A549 (cell line): ENCODE measurements at regions not wholly inside any gene's neighbourhood (a gene's known extent, or its start where the extent isn't known, plus 50 kb on each side); places are given as distances from the start of the nearest gene placed in this dataset.

Experiments used
- ATAC-seq, 2 experiments: fragments of 200-7000 bp in 1 of 2; fragments of >200 bp in 1 of 2; cut with Nextera tagmentation in 1 of 2; cut with Tn5 transposase in 1 of 2; 3 replicates each; pipeline versions ENCODE4 v1.8.0 to v1.9.1; 2018 to 2020; ENCODE audit warnings: mild to moderate bottlenecking in 1 of 2, moderate library complexity in 1 of 2
- CTCF ChIA-PET: fragments of 300-600 bp; sonication (Branson Sonifier 250); formaldehyde crosslinking; extraction: SDS; loops from one replicate; lab custom pipeline; 2021; ENCODE audit warnings: antibody characterized with exemption, inconsistent platforms; lab: Yijun Ruan, JAX
- POLR2A ChIA-PET: fragments of 350-600 bp; formaldehyde crosslinking; extraction: SDS; loops from one replicate; lab custom pipeline; 2021; ENCODE audit warnings: antibody characterized with exemption, inconsistent platforms; lab: Yijun Ruan, JAX
- DNase-seq, 2 experiments: peaks; one replicate each; pipeline versions ENCODE4 v3.0.0 to v3.0.0-alpha.2; 2011 to 2016; ENCODE audit warnings: low read depth in 1 of 2, low spot score in 1 of 2
- FAIRE-seq: peaks from 2 replicates; lab custom pipeline; 2011; peaks lifted over from hg19 to GRCh38; lab: Jason Lieb, UNC
- H3K27ac ChIP-seq, 2 experiments: fragments of >200 bp; sonication (Bioruptor Twin); formaldehyde crosslinking; 3 replicates each; pipeline ENCODE4 v1.5.1; 2016 to 2017
- H3K4me1 ChIP-seq: fragments of >200 bp; sonication (Bioruptor Twin); formaldehyde crosslinking; 3 replicates; pipeline ENCODE4 v1.6.1; 2016
- H3K4me2 ChIP-seq: fragments of >200 bp; sonication (Bioruptor Twin); formaldehyde crosslinking; 3 replicates; pipeline ENCODE4 v1.6.1; 2016
- H3K4me3 ChIP-seq: fragments of >200 bp; sonication (Bioruptor Twin); formaldehyde crosslinking; 3 replicates; pipeline ENCODE4 v1.5.1; 2016
- H3K9me3 ChIP-seq: fragments of >200 bp; sonication (Bioruptor Twin); formaldehyde crosslinking; 3 replicates; pipeline ENCODE4 v1.6.1; 2016
- ATOH8 ChIP-seq: fragments of 250-450 bp; sonication (Bioruptor Pico); IDR thresholded peaks from 2 replicates; pipeline ENCODE4 v1.5.0; 2020; ENCODE audit warnings: low read depth, mild to moderate bottlenecking, moderate library complexity
- BHLHE40 ChIP-seq: IDR thresholded peaks from 2 replicates; pipeline ENCODE4 v1.6.1; 2012; ENCODE audit warnings: low read depth, low read length, inconsistent platforms
- CEBPB ChIP-seq, 2 experiments: fragments of >200 bp in 1 of 2; sonication (Bioruptor Twin) in 1 of 2; formaldehyde crosslinking in 1 of 2; IDR thresholded peaks; 2 replicates each; pipeline ENCODE4 v1.6.1; 2012 to 2016
- CHD2 ChIP-seq: fragments of 150-350 bp; IDR thresholded peaks from 2 replicates; pipeline ENCODE4 v1.6.1; 2014; ENCODE audit warnings: low read length; ENCODE audit not compliant: partially characterized antibody
- EHF ChIP-seq: fragments of 250-450 bp; sonication (Bioruptor Pico); IDR thresholded peaks from 2 replicates; pipeline ENCODE4 v1.5.0; 2020; ENCODE audit warnings: mild to moderate bottlenecking
- EP300 ChIP-seq, 2 experiments: fragments of >200 bp; sonication (Bioruptor Twin); formaldehyde crosslinking; IDR thresholded peaks; 2 replicates in 1 of 2; 3 replicates in 1 of 2; pipeline ENCODE4 v1.6.1; 2016 to 2017
- FOXS1 ChIP-seq: fragments of 250-450 bp; sonication (Bioruptor Pico); IDR thresholded peaks from 2 replicates; pipeline ENCODE4 v1.5.0; 2020; ENCODE audit warnings: mild to moderate bottlenecking, moderate library complexity
- GATA3 ChIP-seq: IDR thresholded peaks from 2 replicates; pipeline ENCODE4 v1.6.1; 2012; ENCODE audit warnings: borderline replicate concordance
- HEYL ChIP-seq: fragments of 250-450 bp; sonication (Bioruptor Pico); IDR thresholded peaks from 2 replicates; pipeline ENCODE4 v1.8.0; 2021; ENCODE audit warnings: mild to moderate bottlenecking, moderate library complexity
- HMGXB4 ChIP-seq: fragments of 250-450 bp; sonication (Bioruptor Pico); IDR thresholded peaks from 2 replicates; pipeline ENCODE4 v1.5.0; 2021; ENCODE audit warnings: mild to moderate bottlenecking, moderate library complexity, borderline replicate concordance
- HOXA7 ChIP-seq: fragments of 250-450 bp; sonication (Bioruptor Pico); IDR thresholded peaks from 2 replicates; pipeline ENCODE4 v1.5.0; 2020; ENCODE audit warnings: mild to moderate bottlenecking, moderate library complexity
- HOXB5 ChIP-seq: fragments of 250-450 bp; sonication (Bioruptor Pico); IDR thresholded peaks from 2 replicates; pipeline ENCODE4 v1.5.0; 2020; ENCODE audit warnings: mild to moderate bottlenecking, moderate library complexity
- KDM1A ChIP-seq: fragments of 200-600 bp; sonication (generic); IDR thresholded peaks from 2 replicates; pipeline ENCODE4 v1.6.1; 2016; ENCODE audit warnings: low read depth, mild to moderate bottlenecking
- KDM5A ChIP-seq: fragments of 200-600 bp; sonication (generic); IDR thresholded peaks from 2 replicates; pipeline ENCODE4 v1.6.1; 2016; ENCODE audit warnings: antibody characterized with exemption, mild to moderate bottlenecking
- MAZ ChIP-seq: fragments of 150-350 bp; IDR thresholded peaks from 2 replicates; pipeline ENCODE4 v1.6.1; 2014; ENCODE audit warnings: antibody characterized with exemption, low read depth, low read length, borderline replicate concordance
- NR3C1 ChIP-seq: fragments of >200 bp; sonication (Bioruptor Twin); formaldehyde crosslinking; IDR thresholded peaks from 3 replicates; pipeline ENCODE4 v1.6.1; 2017
- PHF8 ChIP-seq: fragments of 200-600 bp; sonication (generic); IDR thresholded peaks from 2 replicates; pipeline ENCODE4 v1.6.1; 2016; ENCODE audit warnings: low read depth, mild to moderate bottlenecking, antibody characterized with exemption, moderate library complexity, borderline replicate concordance
- POLR2A ChIP-seq: IDR thresholded peaks from 2 replicates; pipeline ENCODE4 v1.6.1; 2012; ENCODE audit warnings: mild to moderate bottlenecking, low read length
- POLR2AphosphoS2 ChIP-seq: conservative IDR thresholded peaks from 2 replicates; pipeline ENCODE4 v1.6.1; 2012; ENCODE audit warnings: low read length, improper control_type of control experiment, inconsistent platforms
- REST ChIP-seq: fragments of 200-600 bp; sonication (generic); IDR thresholded peaks from 2 replicates; pipeline ENCODE4 v1.6.1; 2016; ENCODE audit warnings: antibody characterized with exemption, mild to moderate bottlenecking, moderate library complexity
- RFX5 ChIP-seq: fragments of 450-650 bp; IDR thresholded peaks from 2 replicates; pipeline ENCODE4 v1.7.1; 2014; ENCODE audit warnings: antibody characterized with exemption, mild to moderate bottlenecking, moderate library complexity
- SMC3 ChIP-seq: fragments of >200 bp; sonication (Bioruptor Twin); formaldehyde crosslinking; IDR thresholded peaks from 3 replicates; pipeline ENCODE4 v1.6.1; 2018; ENCODE audit warnings: inconsistent platforms
- SREBF2 ChIP-seq: fragments of 450-650 bp; IDR thresholded peaks from 2 replicates; pipeline ENCODE4 v1.6.1; 2014; ENCODE audit warnings: mild to moderate bottlenecking, moderate library complexity
- TP53 ChIP-seq: fragments of 250-450 bp; sonication (Bioruptor Pico); IDR thresholded peaks from 2 replicates; pipeline ENCODE4 v1.5.0; 2021; ENCODE audit warnings: mild to moderate bottlenecking, moderate library complexity
- USF2 ChIP-seq: fragments of 450-650 bp; IDR thresholded peaks from 2 replicates; pipeline ENCODE4 v1.6.1; 2014; ENCODE audit warnings: antibody characterized with exemption
- ZC3H11A ChIP-seq: fragments of 450-650 bp; IDR thresholded peaks from 2 replicates; pipeline ENCODE4 v1.6.1; 2014; ENCODE audit warnings: antibody characterized with exemption, mild to moderate bottlenecking
- ZFP36 ChIP-seq: fragments of 450-650 bp; IDR thresholded peaks from 2 replicates; pipeline ENCODE4 v1.6.1; 2014; ENCODE audit warnings: borderline replicate concordance; ENCODE audit not compliant: partially characterized antibody
- WGBS: methylation state at CpG from one replicate; pipeline ENCODE4 v1.1.6; 2017; ENCODE audit errors: missing lambda C conversion rate; 5-methylcytosine and 5-hydroxymethylcytosine counted together
- TF ChIP-seq, protein P1 (sequence below): fragments of >200 bp; sonication (Bioruptor Twin); formaldehyde crosslinking; IDR thresholded peaks from 3 replicates; pipeline ENCODE4 v1.5.1; 2016

DNA sequence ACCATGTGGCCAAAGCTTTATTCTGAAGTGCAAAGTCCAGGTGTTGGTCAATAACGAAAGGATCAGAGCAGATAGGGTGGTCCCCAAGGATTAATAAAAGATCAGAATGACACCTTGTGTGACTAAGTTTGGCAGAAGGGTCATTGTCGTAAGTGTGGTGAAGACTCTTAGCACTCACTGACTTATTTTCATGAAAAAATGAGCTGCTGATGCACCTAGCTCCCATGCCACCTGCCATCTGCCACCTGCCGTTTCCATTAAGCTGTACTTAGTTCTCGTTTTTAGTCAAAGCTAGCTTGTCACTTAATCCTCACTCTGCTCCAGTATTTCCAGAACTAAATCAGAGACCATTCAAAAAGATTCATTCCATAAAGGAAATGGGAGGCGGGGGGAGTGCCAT lies 112.6 kb downstream of the SEC16B start:
- ChIA-PET CTCF (no interaction called here), POLR2A (no interaction called here)
- no peak for DNase-seq
- no peak for ATAC-seq
- Histone ChIP-seq H3K4me2 (no peak overlapping the region), H3K9me3 (no peaks in the 10 kb centered on the region), H3K4me3 (no peak overlapping the region), H3K27ac (no peak overlapping the region), H3K4me1 (no peaks in the 10 kb centered on the region)
- TF ChIP-seq HOXA7, result no peak
- no peak for TF ChIP-seq CHD2
- no peak for TF ChIP-seq CEBPB (IDR thresholded peaks at IDR 0.05)
- TF ChIP-seq EHF (CRISPR knock-in tag), result no peak
- TF ChIP-seq ZC3H11A, result no peak
- no peak for TF ChIP-seq EP300 (IDR thresholded peaks at IDR 0.05)
- no peak for TF ChIP-seq SREBF2
- no peak for TF ChIP-seq POLR2A
- no peak for TF ChIP-seq POLR2AphosphoS2
- TF ChIP-seq ZFP36, result no peak
- no peak for TF ChIP-seq TP53
- TF ChIP-seq REST, result no peak
- no peak for TF ChIP-seq NR3C1
- TF ChIP-seq HOXB5 (CRISPR knock-in tag), result no peak
- TF ChIP-seq MAZ, result no peak
- no peak for TF ChIP-seq SMC3
- no peak for FAIRE-seq
- 40% methylated on average over 5 of the region's 5 CpGs for WGBS

DNA sequence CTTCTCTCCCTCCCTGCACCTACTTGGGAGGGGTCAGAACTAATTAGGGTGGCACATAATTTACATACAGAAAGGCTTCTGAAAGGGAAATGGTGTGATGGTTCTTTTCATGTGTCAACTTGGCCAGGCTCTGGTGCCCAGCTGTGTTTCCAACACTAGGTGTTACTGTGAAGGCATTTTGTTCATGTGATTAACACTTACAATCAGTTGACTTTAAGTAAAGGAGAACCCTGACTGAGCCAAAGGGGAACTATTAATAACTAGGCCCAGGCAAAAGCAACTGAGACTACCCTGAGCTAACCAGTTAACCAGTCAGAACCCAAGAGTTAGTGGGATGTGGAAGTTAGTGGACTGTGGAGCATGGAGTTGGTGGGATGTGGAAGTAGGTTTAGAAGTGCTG lies 114.9 kb downstream of the SEC16B start:
- no peak overlapping the region for H3K4me2 ChIP-seq
- POLR2A ChIA-PET, result no interaction called here
- ATAC-seq, result no peak
- no peak overlapping the region for H3K27ac ChIP-seq
- H3K9me3 ChIP-seq, result no peaks in the 10 kb centered on the region
- no peak for FAIRE-seq
- no peak overlapping the region for H3K4me3 ChIP-seq
- CTCF ChIA-PET, result no interaction called here
- H3K4me1 ChIP-seq, result no peaks in the 10 kb centered on the region
- no peak for DNase-seq
- TF ChIP-seq BHLHE40 (no peak), HMGXB4 (no peak), GATA3 (no peak), FOXS1 (CRISPR knock-in tag) (no peak), RFX5 (no peak)
- TF ChIP-seq, all 56 proteins: peak for 0

DNA sequence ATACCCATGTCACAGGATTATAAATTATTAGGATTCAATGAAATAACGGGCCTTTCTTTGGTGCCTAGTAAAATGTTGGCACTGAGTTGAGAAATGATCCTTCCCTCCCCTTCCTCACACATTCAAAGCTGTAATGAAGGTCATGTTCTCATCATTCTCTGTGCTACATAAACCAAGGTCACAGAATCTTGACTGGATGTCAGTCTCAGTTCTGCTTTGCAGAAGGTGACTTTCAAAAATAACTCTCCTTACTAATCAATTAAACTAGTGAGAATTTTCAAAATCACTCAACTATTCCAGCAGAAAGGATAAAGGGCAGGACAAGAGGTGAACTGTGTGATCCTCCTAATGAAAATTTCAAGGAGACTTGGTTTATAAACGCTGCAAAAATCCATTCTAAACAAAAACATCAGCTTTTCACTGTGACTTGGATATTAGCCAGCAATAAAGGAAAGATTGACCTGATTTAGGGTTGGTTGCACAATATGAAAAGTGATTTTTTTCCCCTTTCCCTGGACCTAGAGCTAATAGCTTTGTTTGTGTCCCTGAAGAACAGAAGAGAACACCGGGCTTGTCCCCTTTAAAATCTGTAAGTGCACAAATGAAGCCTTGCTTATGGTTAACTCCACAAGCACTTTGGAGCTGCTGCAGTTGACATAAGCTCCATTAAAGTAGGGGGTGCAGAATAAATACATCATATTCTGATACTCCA lies 120.1 kb downstream of the SEC16B start:
- Histone ChIP-seq H3K4me3 (no peak overlapping the region), H3K9me3 (no peaks in the 10 kb centered on the region), H3K27ac (no peak overlapping the region), H3K4me1 (no peaks in the 10 kb centered on the region), H3K4me2 (no peak overlapping the region)
- ATAC-seq (no peak), FAIRE-seq (peak; percentile 32), DNase-seq (no peak)
- WGBS, result 1% methylated on average over 3 of the region's 3 CpGs
- POLR2A ChIA-PET, result no interaction called here
- CTCF ChIA-PET, result interaction anchor here (0.5 to 1.3 kb wide), 3 partner anchors 14 to 168 kb away, joined by 3 read pairs; no protein-coding TSS in a partner anchor
- TF ChIP-seq NR3C1 (no peak), ZFP36 (no peak), RFX5 (no peak), ATOH8 (CRISPR knock-in tag) (no peak), HEYL (CRISPR knock-in tag) (no peak), POLR2AphosphoS2 (no peak), KDM5A (no peak), USF2 (no peak), PHF8 (no peak), KDM1A (no peak)
- TF ChIP-seq, protein P1, sequence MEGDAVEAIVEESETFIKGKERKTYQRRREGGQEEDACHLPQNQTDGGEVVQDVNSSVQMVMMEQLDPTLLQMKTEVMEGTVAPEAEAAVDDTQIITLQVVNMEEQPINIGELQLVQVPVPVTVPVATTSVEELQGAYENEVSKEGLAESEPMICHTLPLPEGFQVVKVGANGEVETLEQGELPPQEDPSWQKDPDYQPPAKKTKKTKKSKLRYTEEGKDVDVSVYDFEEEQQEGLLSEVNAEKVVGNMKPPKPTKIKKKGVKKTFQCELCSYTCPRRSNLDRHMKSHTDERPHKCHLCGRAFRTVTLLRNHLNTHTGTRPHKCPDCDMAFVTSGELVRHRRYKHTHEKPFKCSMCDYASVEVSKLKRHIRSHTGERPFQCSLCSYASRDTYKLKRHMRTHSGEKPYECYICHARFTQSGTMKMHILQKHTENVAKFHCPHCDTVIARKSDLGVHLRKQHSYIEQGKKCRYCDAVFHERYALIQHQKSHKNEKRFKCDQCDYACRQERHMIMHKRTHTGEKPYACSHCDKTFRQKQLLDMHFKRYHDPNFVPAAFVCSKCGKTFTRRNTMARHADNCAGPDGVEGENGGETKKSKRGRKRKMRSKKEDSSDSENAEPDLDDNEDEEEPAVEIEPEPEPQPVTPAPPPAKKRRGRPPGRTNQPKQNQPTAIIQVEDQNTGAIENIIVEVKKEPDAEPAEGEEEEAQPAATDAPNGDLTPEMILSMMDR, result no peak
